ENCODE measurements at regions not wholly inside any gene's neighbourhood (a gene's known extent, or its start where the extent isn't known, plus 50 kb on each side); places are given as distances from the start of the nearest gene placed in this dataset.

DNA sequence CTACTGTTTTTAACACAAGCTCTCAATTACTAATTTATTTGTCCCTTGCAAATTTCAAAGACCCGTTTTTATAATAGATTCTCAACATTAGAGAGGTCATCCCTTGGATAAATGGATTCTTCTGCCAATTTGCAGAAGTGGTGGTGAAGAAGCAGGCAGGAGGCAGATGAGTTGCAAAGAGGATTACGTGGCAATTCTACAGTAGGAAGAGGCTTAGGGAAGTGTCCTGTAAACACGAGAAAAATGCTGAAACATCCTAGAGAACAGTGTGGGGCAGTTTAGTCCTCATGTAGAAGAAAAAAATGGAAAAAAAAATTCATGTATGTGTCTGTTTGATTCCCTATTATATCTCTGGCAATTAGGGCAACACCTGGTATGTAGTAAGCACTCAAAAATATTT lies 87.6 kb downstream of the BMP2 start:
- DNase-seq = no peak
- Mint-ChIP-seq H3K4me1 (no peaks in the 10 kb centered on the region), H3K4me3 (no peak overlapping the region), H3K36me3 (ENCODE audit: low read depth) (no peaks in the 10 kb centered on the region), H3K9me3 (ENCODE audit: low read depth) (no peaks in the 10 kb centered on the region), H3K27ac (no peak overlapping the region), H3K27me3 (no peaks in the 10 kb centered on the region)
- POLR2A ChIA-PET = no interaction called here
- intact Hi-C loops (cut with DNase I, micrococcal nuclease) = no loop called here
- no peak for ATAC-seq
- CTCF ChIA-PET = no interaction called here

DNA sequence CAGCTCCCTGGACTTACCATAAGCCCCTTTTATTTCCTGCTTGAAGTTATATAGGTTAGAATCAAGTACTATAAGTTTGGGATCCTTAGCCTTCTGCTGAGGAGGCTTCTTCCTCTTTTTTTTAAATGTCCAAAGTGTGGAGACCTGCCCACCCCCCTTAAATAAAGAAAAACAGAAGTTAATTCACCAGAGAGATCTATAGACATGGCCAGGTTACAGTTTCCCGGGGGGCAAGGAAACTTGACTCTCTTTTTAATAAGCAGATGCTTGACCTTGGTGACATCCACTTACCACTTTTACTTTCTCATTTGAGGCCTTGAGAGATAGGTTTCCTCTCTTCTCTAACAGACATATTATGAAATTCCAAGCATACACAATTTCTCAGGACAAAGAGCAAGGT lies 88.3 kb downstream of the BMP2 start:
- H3K36me3 Mint-ChIP-seq (ENCODE audit: low read depth) = no peaks in the 10 kb centered on the region
- no peak overlapping the region for H3K4me3 Mint-ChIP-seq
- DNase-seq = no peak
- ATAC-seq = no peak
- no peaks in the 10 kb centered on the region for H3K27me3 Mint-ChIP-seq
- H3K4me1 Mint-ChIP-seq = no peaks in the 10 kb centered on the region
- intact Hi-C loops (cut with DNase I, micrococcal nuclease) = no loop called here
- CTCF ChIA-PET = no interaction called here
- H3K27ac Mint-ChIP-seq = no peak overlapping the region
- POLR2A ChIA-PET = no interaction called here
- H3K9me3 Mint-ChIP-seq (ENCODE audit: low read depth) = no peaks in the 10 kb centered on the region

DNA sequence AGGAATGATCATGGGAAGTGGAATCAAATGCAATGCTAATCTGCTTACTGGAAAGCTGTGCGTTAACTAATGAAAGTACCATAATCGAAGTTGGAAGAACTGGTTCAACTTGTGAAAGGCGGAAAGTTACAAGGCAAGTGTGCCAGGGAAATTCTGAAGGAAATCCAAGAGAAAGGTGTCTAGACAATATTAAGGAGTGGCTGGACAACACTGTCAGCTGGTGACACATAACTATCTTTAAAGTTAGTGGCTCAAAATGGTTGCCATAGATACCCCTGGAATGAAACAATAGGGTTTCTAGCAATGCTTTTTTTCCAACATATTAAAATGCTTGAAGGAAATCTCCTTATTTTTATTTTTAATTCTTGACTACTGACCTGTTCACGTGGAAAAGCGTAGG lies 90.4 kb downstream of the BMP2 start:
- ChIA-PET POLR2A (no interaction called here), CTCF (no interaction called here)
- DNase-seq (no peak), ATAC-seq (no peak)
- Mint-ChIP-seq H3K36me3 (ENCODE audit: low read depth) (no peaks in the 10 kb centered on the region), H3K4me1 (no peaks in the 10 kb centered on the region), H3K4me3 (no peak overlapping the region), H3K9me3 (ENCODE audit: low read depth) (no peaks in the 10 kb centered on the region), H3K27me3 (no peaks in the 10 kb centered on the region), H3K27ac (no peak overlapping the region)
- intact Hi-C loops (cut with DNase I, micrococcal nuclease) = no loop called here

DNA sequence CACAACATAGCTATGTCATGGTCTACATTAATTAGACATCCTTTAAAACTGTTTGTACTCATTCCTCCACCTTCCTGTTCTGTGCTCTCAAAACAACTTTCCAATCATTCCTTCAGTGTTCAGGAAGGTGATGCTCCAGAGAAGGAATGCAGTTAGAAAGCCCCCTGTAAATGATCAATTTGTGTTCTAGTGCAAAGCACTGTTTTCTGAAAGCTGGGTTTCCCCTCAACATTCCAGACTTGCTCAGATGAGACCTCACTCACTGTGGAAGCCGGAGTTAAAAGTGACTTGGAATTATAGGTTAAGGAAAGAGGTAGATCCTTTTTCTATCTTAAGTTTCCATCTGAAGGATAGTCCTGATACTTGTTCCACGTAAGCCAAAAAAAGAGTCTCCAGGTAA lies 95.9 kb downstream of the BMP2 start:
- no peak overlapping the region for H3K27ac Mint-ChIP-seq
- no peak overlapping the region for H3K4me3 Mint-ChIP-seq
- DNase-seq (no peak), ATAC-seq (no peak)
- no peaks in the 10 kb centered on the region for H3K36me3 Mint-ChIP-seq (ENCODE audit: low read depth)
- intact Hi-C loops (cut with DNase I, micrococcal nuclease) = no loop called here
- no peaks in the 10 kb centered on the region for H3K9me3 Mint-ChIP-seq (ENCODE audit: low read depth)
- H3K4me1 Mint-ChIP-seq = no peaks in the 10 kb centered on the region
- CTCF ChIA-PET = interaction anchor here (0.6 kb wide), 1 partner anchor 25 kb away, joined by 3 read pairs; no protein-coding TSS in a partner anchor
- POLR2A ChIA-PET = no interaction called here
- H3K27me3 Mint-ChIP-seq = no peaks in the 10 kb centered on the region

DNA sequence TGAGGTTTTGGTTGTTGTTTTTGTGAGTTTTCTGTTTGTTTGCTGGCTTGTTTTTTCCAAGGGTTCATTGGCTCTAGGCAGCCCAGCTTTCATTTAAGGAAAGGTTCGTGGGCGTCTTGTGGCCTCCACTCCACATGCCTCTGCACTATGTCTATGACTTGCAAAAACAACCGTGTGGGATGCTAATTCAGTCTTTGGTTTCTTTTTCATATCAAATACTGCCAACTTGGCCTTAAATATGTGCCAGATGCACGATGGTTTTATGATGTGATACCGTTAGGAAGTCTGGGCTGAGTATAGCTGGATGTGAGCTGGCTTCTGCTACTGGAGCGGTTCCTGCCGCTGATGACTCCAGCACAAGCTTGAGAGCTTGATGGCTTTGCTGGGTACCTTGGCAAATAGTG lies 96.3 kb downstream of the BMP2 start:
- DNase-seq (no peak), ATAC-seq (no peak)
- no peaks in the 10 kb centered on the region for H3K4me1 Mint-ChIP-seq
- intact Hi-C loops (cut with DNase I, micrococcal nuclease) = no loop called here
- no peaks in the 10 kb centered on the region for H3K9me3 Mint-ChIP-seq (ENCODE audit: low read depth)
- ChIA-PET POLR2A (no interaction called here), CTCF (no interaction called here)
- H3K27me3 Mint-ChIP-seq = no peaks in the 10 kb centered on the region
- no peaks in the 10 kb centered on the region for H3K36me3 Mint-ChIP-seq (ENCODE audit: low read depth)
- H3K27ac Mint-ChIP-seq = no peak overlapping the region
- H3K4me3 Mint-ChIP-seq = no peak overlapping the region

DNA sequence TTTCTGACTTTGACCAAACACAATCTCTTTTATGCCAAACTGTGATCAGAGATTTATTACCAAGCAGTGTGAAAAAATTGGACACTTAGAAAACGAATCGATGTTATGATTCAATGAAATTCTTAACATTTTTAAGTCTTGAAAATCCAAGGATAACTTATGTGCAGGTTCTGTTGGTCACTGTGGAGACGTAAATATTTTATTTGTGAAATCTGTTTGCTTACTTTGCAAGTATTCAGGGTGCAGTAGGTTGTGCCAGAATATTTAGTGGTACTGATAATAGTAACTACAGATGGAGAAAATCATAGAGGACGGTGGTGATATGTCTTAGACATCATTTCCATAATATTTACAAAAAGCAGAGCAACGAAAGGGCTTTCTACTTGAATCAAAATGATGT lies 97.3 kb downstream of the BMP2 start:
- H3K4me3 Mint-ChIP-seq = no peak overlapping the region
- ChIA-PET POLR2A (no interaction called here), CTCF (no interaction called here)
- no peaks in the 10 kb centered on the region for H3K9me3 Mint-ChIP-seq (ENCODE audit: low read depth)
- no peaks in the 10 kb centered on the region for H3K4me1 Mint-ChIP-seq
- H3K36me3 Mint-ChIP-seq (ENCODE audit: low read depth) = no peaks in the 10 kb centered on the region
- H3K27me3 Mint-ChIP-seq = no peaks in the 10 kb centered on the region
- no peak overlapping the region for H3K27ac Mint-ChIP-seq
- intact Hi-C loops (cut with DNase I, micrococcal nuclease) = no loop called here
- ATAC-seq (no peak), DNase-seq (no peak)

DNA sequence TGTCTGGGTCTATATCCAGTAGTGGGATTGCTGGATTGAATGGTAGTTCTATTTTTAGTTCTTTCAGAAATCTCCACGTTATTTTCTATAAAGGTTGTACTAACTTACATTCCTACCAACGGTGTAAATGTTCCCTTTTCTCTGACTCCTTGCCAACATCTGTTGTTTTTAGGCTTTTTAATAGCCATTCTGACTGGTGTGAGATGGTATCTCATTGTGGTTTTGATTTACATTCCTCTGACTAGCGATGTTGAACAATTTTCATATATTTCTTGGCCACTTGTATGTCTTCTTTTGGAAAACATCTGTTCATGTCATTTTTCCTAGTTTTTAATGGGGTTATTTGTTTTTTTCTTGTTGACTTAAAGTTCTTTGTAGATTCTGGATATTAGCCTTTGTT lies 99.3 kb downstream of the BMP2 start:
- Mint-ChIP-seq H3K4me3 (no peak overlapping the region), H3K4me1 (no peaks in the 10 kb centered on the region), H3K27me3 (peaks cover 2% of the 10 kb centered on the region), H3K9me3 (ENCODE audit: low read depth) (no peaks in the 10 kb centered on the region), H3K36me3 (ENCODE audit: low read depth) (no peaks in the 10 kb centered on the region), H3K27ac (no peak overlapping the region)
- no peak for DNase-seq
- ChIA-PET CTCF (no interaction called here), POLR2A (no interaction called here)
- intact Hi-C loops (cut with DNase I, micrococcal nuclease) = no loop called here
- no peak for ATAC-seq

DNA sequence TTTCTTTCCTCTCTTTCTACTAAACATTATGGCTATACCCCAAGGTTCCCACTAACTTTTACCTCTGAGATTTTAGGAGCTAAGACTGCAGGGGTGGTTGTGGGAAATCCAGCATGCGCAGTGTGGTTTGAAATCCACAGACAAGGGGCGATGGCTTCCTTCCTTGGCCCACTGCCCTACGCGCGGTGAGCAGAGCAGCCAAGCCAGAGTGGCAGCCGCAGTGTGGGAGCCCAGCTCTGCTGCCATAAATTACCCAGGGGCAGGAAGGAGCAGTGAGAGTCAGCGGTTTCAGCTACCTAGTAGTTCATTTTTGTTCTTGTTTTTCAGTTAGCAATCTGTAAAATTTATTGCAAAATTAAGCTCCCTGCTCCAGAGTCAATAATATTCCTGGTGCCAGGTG lies 101.4 kb downstream of the BMP2 start:
- ATAC-seq (no peak), DNase-seq (no peak)
- ChIA-PET POLR2A (no interaction called here), CTCF (no interaction called here)
- intact Hi-C loops (cut with DNase I, micrococcal nuclease) = no loop called here
- no peaks in the 10 kb centered on the region for H3K4me1 Mint-ChIP-seq
- no peaks in the 10 kb centered on the region for H3K9me3 Mint-ChIP-seq (ENCODE audit: low read depth)
- H3K36me3 Mint-ChIP-seq (ENCODE audit: low read depth) = no peaks in the 10 kb centered on the region
- H3K4me3 Mint-ChIP-seq = no peak overlapping the region
- H3K27ac Mint-ChIP-seq = no peak overlapping the region
- H3K27me3 Mint-ChIP-seq = peaks cover 2% of the 10 kb centered on the region

DNA sequence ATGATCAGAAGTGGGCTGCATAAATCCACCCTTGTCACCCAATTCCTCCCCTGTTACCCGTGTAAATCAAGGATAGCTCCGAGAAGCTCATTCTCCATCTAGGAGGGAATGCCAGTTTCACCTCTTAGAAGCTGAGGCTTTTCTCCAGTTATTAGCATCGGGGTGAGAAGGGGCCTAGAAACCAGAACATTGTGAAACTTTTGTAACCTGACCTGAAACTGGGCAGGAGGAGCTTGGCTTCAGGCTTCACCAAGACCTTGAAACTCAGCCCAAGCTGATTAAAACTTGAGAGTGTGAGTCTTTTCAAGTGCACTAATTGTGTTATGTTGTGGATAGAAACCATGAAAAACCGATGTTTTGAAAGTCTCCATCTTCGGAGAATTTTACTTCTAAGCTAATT lies 103.1 kb downstream of the BMP2 start:
- ATAC-seq = no peak
- peaks cover 2% of the 10 kb centered on the region for H3K27me3 Mint-ChIP-seq
- DNase-seq = no peak
- H3K4me1 Mint-ChIP-seq = no peaks in the 10 kb centered on the region
- intact Hi-C loops (cut with DNase I, micrococcal nuclease) = no loop called here
- no peaks in the 10 kb centered on the region for H3K9me3 Mint-ChIP-seq (ENCODE audit: low read depth)
- no peaks in the 10 kb centered on the region for H3K36me3 Mint-ChIP-seq (ENCODE audit: low read depth)
- ChIA-PET CTCF (interaction anchor here (0.8 kb wide), 1 partner anchor 225 kb away, joined by 3 read pairs; no protein-coding TSS in a partner anchor), POLR2A (no interaction called here)
- H3K4me3 Mint-ChIP-seq = no peak overlapping the region
- H3K27ac Mint-ChIP-seq = no peak overlapping the region

DNA sequence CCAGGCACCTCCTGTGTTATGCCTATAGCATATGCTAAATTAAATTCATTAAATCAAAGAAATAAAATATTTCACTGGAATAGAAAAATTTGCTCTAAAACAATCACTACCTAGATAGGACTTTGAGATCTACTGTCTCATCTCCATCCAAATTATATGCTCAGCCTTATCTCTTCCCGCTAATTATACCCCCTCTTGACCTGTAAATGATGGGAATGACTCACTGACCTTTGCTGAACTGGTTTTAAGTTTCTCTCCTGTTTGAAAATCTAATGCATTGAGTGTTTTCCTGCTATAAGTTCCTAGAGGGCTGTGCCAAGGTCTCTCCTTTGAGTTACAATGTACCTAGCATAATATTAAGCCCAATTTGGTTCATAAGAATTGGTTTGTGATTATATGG lies 110.1 kb downstream of the BMP2 start:
- intact Hi-C loops (cut with DNase I, micrococcal nuclease) = no loop called here
- Mint-ChIP-seq H3K27ac (no peak overlapping the region), H3K27me3 (peaks cover 1% of the 10 kb centered on the region), H3K36me3 (ENCODE audit: low read depth) (no peaks in the 10 kb centered on the region), H3K9me3 (ENCODE audit: low read depth) (peaks cover 3% of the 10 kb centered on the region), H3K4me3 (no peak overlapping the region), H3K4me1 (no peaks in the 10 kb centered on the region)
- no peak for ATAC-seq
- CTCF ChIA-PET = no interaction called here
- POLR2A ChIA-PET = no interaction called here
- DNase-seq = no peak

DNA sequence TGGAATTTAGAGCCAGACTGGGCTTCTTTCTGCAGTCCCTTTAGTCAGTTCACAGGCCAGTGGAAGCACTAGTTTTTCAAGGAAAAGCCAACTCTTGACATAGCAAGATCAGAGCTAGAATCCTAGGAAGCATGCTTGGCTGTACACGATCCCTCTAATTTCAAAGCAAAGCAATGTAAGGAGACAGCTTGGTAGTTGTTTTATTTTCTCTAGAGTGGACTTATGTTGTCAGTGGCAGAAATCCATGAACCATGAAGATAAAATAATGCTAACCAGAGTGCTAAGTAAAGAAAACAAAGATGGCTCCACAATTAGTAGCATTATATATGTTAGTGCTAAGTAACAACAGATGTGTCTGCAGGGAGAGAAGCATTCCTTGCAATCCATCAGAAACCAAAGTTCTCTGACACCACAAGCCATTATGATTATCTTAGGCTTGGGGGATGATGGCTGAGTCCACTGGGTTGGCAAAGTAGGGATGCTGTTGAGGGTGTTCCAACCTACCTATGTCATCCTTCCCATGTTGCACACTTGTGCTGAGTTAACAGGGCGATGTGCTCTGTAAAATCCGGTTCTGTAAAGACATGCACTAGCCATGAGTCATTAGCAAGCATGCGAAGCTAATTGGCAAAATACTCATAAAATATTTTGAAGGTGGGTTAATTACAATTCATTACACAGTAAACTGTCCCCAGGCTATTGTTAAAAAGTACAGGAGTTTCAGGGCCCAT lies 115.2 kb downstream of the BMP2 start:
- H3K4me1 Mint-ChIP-seq = no peaks in the 10 kb centered on the region
- DNase-seq (no peak), ATAC-seq (no peak)
- peaks cover 1% of the 10 kb centered on the region for H3K27me3 Mint-ChIP-seq
- no peak overlapping the region for H3K27ac Mint-ChIP-seq
- no peak overlapping the region for H3K4me3 Mint-ChIP-seq
- CTCF ChIA-PET = interaction anchor here (0.6 kb wide), 1 partner anchor 1481 kb away, joined by 3 read pairs; no protein-coding TSS in a partner anchor
- peaks cover 5% of the 10 kb centered on the region for H3K9me3 Mint-ChIP-seq (ENCODE audit: low read depth)
- intact Hi-C loops (cut with DNase I, micrococcal nuclease) = loop anchor here in 1 of 2 experiments (5.0 kb wide), 1 partner anchor 50 kb away; no protein-coding TSS in a partner anchor
- no peaks in the 10 kb centered on the region for H3K36me3 Mint-ChIP-seq (ENCODE audit: low read depth)
- POLR2A ChIA-PET = no interaction called here

DNA sequence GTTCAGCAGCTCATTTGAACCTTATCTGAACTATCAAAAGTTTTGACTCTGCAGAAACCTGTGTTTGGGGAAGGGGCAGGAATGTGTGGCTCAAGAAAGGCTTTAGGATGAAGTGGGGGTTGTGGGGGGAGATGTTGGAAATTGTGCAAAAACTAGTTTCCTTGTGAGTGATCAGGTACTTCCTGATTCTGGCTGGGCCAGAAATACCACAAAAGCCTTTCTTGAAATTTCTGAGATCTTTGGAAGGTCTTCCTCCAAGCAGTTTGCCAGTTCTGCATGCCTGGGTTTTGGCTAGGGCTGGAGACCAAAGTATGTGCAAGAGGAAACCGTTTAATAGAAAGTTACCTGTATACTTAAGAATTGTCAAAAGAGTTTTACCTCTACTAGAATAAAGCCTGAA lies 116.6 kb downstream of the BMP2 start:
- intact Hi-C loops (cut with DNase I, micrococcal nuclease) = loop anchor here in 1 of 2 experiments (5.0 kb wide), 1 partner anchor 52 kb away; no protein-coding TSS in a partner anchor
- ATAC-seq (no peak), DNase-seq (no peak)
- Mint-ChIP-seq H3K9me3 (ENCODE audit: low read depth) (peaks cover 3% of the 10 kb centered on the region), H3K27me3 (no peaks in the 10 kb centered on the region), H3K36me3 (ENCODE audit: low read depth) (no peaks in the 10 kb centered on the region), H3K4me1 (no peaks in the 10 kb centered on the region), H3K27ac (no peak overlapping the region), H3K4me3 (no peak overlapping the region)
- ChIA-PET CTCF (no interaction called here), POLR2A (no interaction called here)
